Stimulated activated CD8-positive, alpha-beta memory T cell treated with anti-CD3 and anti-CD28 coated beads, Interleukin-4, amount 100 ng/mL, for 48 hours (primary cell): ENCODE measurements at regions not wholly inside any gene's neighbourhood (a gene's known extent, or its start where the extent isn't known, plus 50 kb on each side); places are given as distances from the start of the nearest gene placed in this dataset.
A peak's percentile ranks its signal among the peaks of the same experiment; 100 is the strongest.

Experiments used
- DNase-seq: peaks from one replicate; pipeline ENCODE4 v3.0.0-alpha.2; 2020

DNA sequence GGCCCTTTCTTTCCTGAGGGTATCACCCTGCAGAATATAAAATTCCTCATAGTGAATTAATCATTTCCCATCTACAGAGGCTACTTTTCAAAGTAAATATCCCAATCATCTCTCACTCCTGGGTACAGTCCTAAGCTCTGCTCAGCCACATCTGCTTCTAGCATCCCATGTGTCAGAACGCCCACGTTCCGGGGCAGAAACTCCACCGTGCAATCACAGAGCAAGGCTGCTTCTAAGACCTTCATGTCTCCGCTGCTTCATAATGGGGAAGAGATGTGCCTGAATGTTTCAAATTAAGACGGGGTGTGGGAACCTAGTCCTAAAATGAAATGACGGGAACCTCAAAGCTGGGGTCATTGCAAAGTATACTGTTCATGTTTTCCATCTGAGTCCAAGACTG is 208.8 kb upstream of the GMDS start:
- DNase-seq, result no peak

DNA sequence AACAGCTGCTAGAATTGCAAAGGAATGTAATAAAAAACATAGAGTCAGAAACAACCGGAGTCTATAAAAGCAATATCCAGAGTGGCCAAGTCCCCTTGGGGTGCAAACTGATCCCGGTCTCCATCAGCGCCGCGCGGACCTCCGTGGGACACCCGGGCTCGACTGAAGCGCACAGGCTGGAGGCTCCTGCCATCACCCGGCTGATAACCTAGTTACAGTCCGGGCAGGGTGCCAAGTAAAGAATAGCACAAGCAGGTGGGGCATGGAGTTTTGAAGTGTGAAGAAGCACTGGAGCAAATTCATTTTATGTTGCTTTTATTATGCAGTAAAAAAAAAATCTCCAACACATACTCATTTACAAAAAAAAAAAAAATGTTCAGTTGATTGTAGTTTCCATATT is 205.1 kb upstream of the GMDS start:
- DNase-seq, result no peak

DNA sequence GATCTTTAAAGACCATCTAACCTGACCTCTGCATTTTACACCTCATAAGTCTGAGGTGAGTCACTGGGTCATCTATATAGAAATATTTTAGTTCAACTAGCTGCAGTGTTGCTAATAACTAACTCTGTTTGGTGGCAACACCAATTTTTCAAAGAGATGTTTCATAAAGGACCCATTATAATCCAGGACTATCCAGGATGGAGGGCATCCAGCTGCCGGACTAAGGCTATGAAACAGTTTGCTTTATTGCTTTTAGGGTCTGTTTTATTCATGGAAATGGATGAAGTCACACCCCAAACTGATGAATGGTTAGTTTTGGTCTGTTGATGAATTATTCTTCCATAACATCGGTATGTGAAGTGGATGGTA is 204.2 kb upstream of the GMDS start:
- DNase-seq, result no peak

GRCh38 chr6:2448826-2449571 is 203.6 kb upstream of the GMDS start:
- DNase-seq, result peak; percentile 29

DNA sequence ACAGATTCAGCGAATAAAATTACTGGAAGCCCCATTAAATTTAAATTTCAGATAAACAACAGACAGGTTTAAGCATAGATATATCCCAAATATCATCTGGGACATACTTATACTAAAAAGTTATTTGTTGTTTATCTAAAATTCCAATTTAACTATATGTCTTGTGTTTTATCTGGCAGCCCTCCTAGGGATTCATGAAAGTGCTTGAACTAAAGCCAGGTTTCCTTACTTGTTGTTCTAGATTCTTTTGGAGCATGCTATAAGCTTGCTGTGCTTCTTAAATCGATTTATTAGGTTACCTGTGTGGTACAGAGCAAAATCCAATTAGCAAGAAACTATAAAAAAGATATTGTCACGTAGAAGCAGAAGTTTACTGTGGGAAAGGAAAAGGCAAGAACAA is 202.5 kb upstream of the GMDS start:
- no peak for DNase-seq

DNA sequence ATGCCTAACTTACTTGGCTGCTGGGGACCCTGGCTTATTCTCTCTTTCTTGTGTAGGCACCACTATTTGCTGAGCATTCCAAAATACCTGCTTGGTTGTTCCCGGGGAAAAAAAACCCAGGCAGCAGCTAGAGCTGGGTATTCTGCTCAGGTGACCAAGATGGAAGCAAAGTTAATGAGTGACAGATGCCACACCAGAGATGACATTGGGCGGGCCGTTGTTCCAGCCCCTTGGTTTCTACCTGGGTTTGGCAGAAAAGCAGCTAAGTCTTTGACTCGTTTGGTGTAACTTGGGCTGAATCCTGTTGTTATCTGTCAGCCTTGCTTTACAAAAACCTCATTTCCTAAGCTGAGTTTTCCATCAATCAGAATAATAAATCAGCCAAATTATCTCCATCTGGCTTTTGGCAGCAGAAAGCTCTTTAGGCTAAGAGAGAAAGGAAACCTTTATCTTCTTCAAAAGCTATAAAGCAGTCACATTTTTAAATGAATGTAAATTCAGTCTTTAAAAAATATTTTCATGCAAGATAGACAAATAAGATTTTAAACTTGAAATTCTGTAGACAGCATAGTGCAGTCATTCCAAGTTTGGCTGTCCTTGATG is 202.0 kb upstream of the GMDS start:
- DNase-seq, result no peak

DNA sequence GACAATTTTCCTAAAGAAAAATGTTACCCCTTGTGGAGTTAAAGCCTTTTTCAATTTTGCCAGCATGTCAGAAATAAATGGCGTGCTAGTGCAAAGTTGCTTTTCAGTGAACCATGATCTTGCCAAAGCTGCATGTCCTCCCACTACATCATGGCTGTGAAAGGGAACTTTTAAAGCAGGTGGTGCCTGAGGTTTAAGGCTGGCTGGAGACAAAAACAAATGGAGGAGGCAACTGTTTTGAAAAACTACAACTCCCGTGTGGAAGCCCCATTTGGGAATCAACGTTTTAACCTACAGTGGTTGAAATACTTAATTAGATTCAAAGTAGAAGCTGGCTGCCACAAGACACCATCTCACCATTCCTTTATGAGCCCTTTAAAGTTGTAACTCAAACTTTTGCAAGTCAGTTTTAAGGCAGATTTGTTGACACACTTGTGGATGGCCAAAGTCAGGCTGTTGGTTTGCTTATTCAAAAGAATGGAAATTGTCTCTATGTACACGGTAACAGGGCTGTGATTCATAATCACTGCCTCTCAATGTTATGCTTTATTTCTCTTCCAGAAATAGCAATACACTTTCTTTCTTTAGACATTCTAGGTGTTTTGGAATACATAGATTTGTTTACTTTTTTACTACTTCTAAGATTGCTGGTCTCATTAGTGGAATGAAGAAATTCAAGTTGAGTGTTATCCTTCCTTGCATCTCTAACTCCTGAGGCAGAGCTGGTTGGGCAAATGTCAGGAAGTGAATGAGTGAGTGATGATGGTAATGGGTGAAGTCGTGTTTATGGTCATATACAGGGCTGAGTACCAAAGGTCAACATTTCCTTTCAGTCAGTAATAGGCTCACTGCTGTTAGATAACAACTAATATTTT is 196.4 kb upstream of the GMDS start:
- DNase-seq, result no peak

DNA sequence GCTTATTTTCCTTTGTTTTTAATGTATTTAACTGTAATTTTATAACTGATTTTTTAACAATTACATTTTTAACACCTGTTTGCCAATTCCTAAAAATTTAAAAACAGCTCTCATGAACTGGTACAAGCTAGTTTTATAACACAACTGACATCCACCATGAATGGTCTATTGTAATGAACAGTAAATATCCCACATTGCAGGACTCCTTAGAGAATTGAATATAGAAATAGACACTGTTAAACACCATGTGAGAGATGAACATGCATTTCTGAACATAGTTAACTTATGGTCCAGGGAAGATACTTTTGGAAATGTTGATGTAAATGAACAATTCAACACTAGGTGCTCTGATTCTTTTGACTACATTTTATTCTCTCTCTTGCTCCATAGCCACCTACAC is 195.1 kb upstream of the GMDS start:
- no peak for DNase-seq

DNA sequence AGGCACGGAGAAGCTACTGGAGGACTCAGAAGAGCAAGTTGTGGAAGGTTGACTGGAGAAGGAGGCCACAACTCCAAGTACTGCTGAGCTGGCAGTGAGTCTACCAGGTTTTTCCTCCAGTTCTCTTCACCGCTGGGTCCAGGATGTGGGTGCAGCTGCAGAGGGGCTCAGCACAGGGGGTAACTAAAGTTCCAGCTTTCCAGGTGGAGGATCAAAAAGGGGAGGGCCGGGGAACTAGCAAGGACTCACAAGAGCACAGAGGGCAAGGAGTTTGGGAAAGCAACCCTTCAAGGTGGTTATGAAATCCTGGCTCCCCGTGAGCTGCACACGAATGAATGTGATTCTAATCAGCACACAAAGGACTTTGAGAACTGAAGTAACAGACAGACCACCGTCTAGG is 194.2 kb upstream of the GMDS start:
- DNase-seq, result no peak

DNA sequence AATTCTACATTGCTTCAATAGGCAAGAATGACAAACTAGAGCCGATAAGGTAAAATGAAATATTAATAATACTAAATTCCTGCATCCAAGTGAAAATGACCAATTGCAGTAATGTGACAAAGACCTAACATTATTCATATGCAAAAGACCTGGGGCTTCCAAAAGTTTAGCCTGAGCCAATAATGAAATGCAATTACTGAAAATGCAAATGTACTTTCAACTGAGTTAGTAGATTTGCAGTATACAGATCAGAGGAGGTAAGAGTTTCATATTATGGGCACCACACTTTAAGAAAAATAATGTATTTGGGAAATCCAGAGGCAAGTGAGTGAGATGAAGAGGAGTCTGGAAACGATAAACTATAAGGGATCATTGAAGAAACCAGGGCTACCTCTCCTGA is 193.7 kb upstream of the GMDS start:
- DNase-seq, result no peak

DNA sequence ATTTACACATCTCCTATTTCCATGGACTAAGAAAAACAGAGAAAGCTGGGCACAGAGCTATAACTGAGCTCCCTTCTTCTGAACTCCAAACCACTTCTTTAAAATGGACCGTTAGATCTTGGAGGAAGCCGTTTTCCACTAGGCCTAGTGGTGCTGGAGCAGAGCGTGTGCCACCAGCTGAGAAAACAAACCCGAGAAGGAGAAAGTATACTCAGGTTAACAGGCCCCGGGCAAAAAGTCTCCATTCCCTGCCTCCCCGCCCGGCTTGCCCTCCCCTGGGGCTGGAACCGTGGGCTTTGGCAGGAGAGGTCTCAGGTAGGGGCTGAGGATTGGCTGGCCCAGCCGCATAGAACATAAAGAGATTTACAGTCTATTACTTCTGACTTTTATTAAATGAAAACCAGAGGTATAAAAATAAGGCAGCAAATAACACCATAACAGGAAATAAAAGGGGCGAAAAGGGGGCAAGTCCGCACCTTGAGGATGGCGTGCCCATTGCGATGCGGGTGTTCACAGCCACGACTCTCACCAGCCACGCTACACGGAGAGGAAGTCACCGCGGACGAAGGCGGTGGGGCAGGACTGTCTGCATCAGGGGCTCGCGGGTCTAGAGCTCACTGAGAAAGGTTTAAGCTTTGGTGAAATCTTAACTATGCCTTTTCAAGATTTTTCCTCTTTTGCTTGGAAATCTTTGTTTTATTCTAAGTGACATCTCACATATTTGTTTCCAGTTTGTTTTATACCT is 191.2 kb upstream of the GMDS start:
- no peak for DNase-seq

DNA sequence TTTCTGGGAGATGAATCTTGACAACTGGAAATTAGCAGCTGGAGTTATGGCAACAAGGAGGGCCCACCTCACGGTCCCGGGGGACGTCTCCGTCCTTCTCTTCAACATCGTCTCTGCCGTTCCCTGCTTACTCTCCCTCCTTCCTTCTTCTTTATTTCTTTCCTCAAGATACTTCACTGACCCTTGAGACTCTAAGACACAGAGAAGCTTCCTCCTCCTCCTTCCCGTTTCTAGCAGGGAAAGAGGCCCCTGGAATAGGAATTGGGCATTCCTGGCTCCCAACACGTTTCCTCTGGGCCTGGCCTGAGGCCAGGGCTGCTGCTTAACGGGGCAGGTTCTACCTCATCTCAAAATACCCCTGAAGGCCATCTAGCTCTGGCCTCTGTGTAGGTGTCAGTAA is 189.9 kb upstream of the GMDS start:
- DNase-seq, result no peak

- DNase-seq, result no peak
Measured at GRCh38 chr6:2434912-2435311, 189.5 kb upstream of the GMDS start.

DNA sequence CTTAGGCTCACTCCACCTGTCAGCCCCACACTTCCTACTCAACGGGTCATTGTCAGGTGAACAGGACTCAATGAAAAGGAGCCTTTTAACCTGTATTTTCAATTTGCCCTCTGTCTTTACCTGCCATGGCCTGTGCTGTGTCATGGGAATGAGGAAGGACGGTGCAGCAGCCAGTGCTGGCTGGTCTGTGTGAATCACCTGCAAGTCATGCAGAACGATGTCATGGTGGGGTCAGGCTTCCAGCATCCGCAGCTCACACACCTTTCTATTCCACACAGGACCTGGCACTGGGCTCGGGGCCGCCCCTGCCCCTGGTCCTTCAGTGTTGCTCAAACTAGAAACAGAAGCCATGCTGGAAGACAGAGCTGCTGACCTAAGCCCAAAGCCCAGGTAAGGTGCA is 188.7 kb upstream of the GMDS start:
- DNase-seq, result no peak

GRCh38 chr6:2433711-2434110 is 188.3 kb upstream of the GMDS start:
- DNase-seq, result no peak

DNA sequence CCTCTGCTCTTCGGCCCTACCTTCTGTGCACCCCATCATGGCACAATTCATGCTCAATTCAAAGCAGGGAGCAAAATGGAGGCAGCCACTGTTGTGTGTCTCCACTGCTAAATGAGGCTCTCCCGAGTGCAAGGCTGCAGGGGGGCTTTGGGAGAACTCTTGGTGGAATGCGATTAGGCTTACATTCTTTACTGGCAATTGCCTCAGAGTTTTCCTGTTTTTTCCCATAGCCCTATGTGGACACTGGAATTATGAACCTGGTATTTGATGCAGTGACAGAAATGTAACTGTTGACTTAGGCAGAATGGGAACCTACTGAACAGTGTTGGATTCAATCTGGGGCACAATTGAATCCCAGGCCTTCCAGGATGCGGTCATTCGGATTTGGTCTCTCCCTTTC is 187.9 kb upstream of the GMDS start:
- DNase-seq, result no peak

GRCh38 chr6:2432292-2432691 is 186.9 kb upstream of the GMDS start:
- no peak for DNase-seq

GRCh38 chr6:2430612-2431011 is 185.2 kb upstream of the GMDS start:
- DNase-seq, result no peak

- DNase-seq, result no peak
Measured at GRCh38 chr6:2429460-2429859, 184.1 kb upstream of the GMDS start.

DNA sequence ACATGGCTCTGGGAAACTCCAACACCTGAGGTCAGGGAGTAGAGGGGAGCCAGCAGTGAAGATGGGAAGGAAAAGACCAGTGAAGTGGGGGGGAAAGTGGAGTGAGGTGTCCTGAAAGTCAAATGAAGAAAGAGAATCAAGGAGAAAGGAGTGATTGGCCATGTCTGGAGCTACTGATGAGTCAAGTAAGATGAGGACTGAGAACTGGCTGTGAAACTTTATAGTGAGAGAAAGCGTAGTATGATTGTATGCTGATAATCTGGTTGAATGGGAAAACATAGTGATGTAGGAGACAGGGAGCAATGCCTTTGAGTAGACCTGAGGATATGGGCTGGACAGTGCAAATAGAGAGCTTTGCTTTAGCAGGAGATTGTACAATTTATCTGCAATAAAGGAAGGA is 183.6 kb upstream of the GMDS start:
- no peak for DNase-seq

GRCh38 chr6:2426561-2427340 is 181.3 kb upstream of the GMDS start:
- no peak for DNase-seq

GRCh38 chr6:2416128-2416712 is 170.8 kb upstream of the GMDS start:
- DNase-seq, result no peak
